Heart right ventricle (tissue), 16 donors: ENCODE measurements at regions not wholly inside any gene's neighbourhood (a gene's known extent, or its start where the extent isn't known, plus 50 kb on each side); places are given as distances from the start of the nearest gene placed in this dataset.

Experiments used
- ATAC-seq, 8 donors: fragments of 200-7000 bp; cut with Tn5 transposase; one replicate each; pipeline ENCODE4 v1.9.1; 2020; ENCODE audit warnings: mild to moderate bottlenecking in 8 of 8, moderate library complexity in 8 of 8, moderate number of reproducible peaks in 1 of 8
- DNase-seq, 2 donors: peaks; one replicate each; pipeline ENCODE4 v3.0.0-alpha.2; 2020
- H3K27ac ChIP-seq, 10 donors: fragments of 200-600 bp; sonication (generic) in 2 of 10; one replicate each; pipeline versions ENCODE4 v1.5.0 to v1.8.0; 2020 to 2022; ENCODE audit warnings: mild to moderate bottlenecking in 3 of 10
- H3K27me3 ChIP-seq, 7 donors: fragments of 200-600 bp; one replicate each; pipeline ENCODE4 v1.8.0; 2021 to 2022; ENCODE audit warnings: mild to moderate bottlenecking in 2 of 7
- H3K36me3 ChIP-seq, 9 donors: fragments of 200-600 bp; sonication (generic) in 1 of 9; one replicate each; pipeline versions ENCODE4 v1.5.0 to v1.8.0; 2020 to 2022; ENCODE audit warnings: mild to moderate bottlenecking in 2 of 9
- H3K4me1 ChIP-seq, 9 donors: fragments of 200-600 bp; sonication (generic) in 1 of 9; one replicate each; pipeline versions ENCODE4 v1.5.0 to v1.8.0; 2020 to 2022; ENCODE audit warnings: mild to moderate bottlenecking in 4 of 9
- H3K4me3 ChIP-seq, 10 donors: fragments of 200-600 bp; sonication (generic) in 2 of 10; one replicate each; pipeline versions ENCODE4 v1.5.0 to v1.8.0; 2020 to 2022; ENCODE audit warnings: mild to moderate bottlenecking in 7 of 10, moderate library complexity in 2 of 10
- H3K9me3 ChIP-seq, 11 donors: fragments of 200-600 bp in 10 of 11; sonication (generic) in 2 of 11; one replicate each; pipeline versions ENCODE4 v1.5.0 to v1.8.0; 2013 to 2022; ENCODE audit warnings: mild to moderate bottlenecking in 2 of 11, control low read depth in 1 of 11, moderate library complexity in 1 of 11
- CTCF ChIP-seq, 9 donors: fragments of 200-600 bp; sonication (generic) in 2 of 9; IDR thresholded peaks; one replicate each; pipeline versions ENCODE4 v1.5.0 to v1.8.0; 2021 to 2022; ENCODE audit warnings: antibody characterized with exemption in 9 of 9, mild to moderate bottlenecking in 5 of 9, moderate library complexity in 1 of 9
- WGBS, 2 donors: extraction: QIAGEN DNeasy Blood & Tissue Kit; methylation state at CpG; one replicate each; pipeline ENCODE4 v1.1.7; 2013; ENCODE audit warnings: inconsistent platforms in 1 of 2; 5-methylcytosine and 5-hydroxymethylcytosine counted together
- intact Hi-C, 10 donors: fragments of 100-400 bp; cut with DNase I; formaldehyde crosslinking; loops; one replicate each; pipeline versions ENCODE4 v1.11.1 to v1.14.2; 2022
- donor health status: Arrhythmogenic right ventricular cardiomyopathy.
- donor health status: ischemic (EF 13 %, LVEDD 7.1; RV severe dilation, severe dysfunction).
- donor health status: healthy with polysubstance abuse.
- donor health status: DM: no; HTN: yes; CAD: no.
- donor health status: DM: no; HTN: no; CAD: no.
- donor health status: ischemic (EF 25% LVEDD 6.9; RV normal size, moderate dysfunction).
- donor health status: ischemic (EF 25% LVEDD 5.7; RV mildly dilated, moderate dysfunction).
- donor health status: healthy.
- donor health status: DM: yes; HTN: yes; CAD: no.
- donor health status: Ischemic cardiomyopathy.
- donor health status: ischemic (EF 35%, LVEDD 5.7; RV mildly dilated, moderate dysfunction).
- donor health status: nonischemic (EF 11% LVEDD 7.7; RV severe dilation, severe dysfunction).
- donor health status: DM: yes; HTN: yes; CAD: no.
- donor health status: PGD.
- donor health status: ischemic (EF 29% LVEDD 5.4; RV normal size, mild dysfunction).
- donor health status: nonischemic (EF 23%, LVEDD 6.1; RV moderate dilation, normal function).

- intact Hi-C loops = no loop called here
- no peak for TF ChIP-seq CTCF (IDR thresholded peaks at IDR 0.05)
- H3K4me1 ChIP-seq = no peaks in the 10 kb centered on the region
- ATAC-seq (no peak), DNase-seq (no peak)
- H3K9me3 ChIP-seq = peaks cover 0 to 18% (median 0%) of the 10 kb centered on the region in 11 donors
- H3K36me3 ChIP-seq = no peaks in the 10 kb centered on the region
- no peaks in the 10 kb centered on the region for H3K27me3 ChIP-seq
- H3K27ac ChIP-seq = no peak overlapping the region
- no peak overlapping the region for H3K4me3 ChIP-seq
- 83 to 88% methylated on average over 2 of the region's 2 CpGs for WGBS, 2 donors
Measured at GRCh38 chr5:85096421-85096820, 711.7 kb upstream of the EDIL3 start.

- 37 to 59% methylated on average over 1 of the region's 1 CpG for WGBS, 2 donors
- H3K4me1 ChIP-seq = no peaks in the 10 kb centered on the region
- H3K4me3 ChIP-seq = no peak overlapping the region
- H3K27me3 ChIP-seq = no peaks in the 10 kb centered on the region
- ATAC-seq (no peak), DNase-seq (no peak)
- H3K36me3 ChIP-seq = no peaks in the 10 kb centered on the region
- H3K27ac ChIP-seq = no peak overlapping the region
- peaks cover 0 to 20% (median 0%) of the 10 kb centered on the region in 11 donors for H3K9me3 ChIP-seq
- TF ChIP-seq CTCF (IDR thresholded peaks at IDR 0.05) = no peak
- intact Hi-C loops = no loop called here
Measured at GRCh38 chr5:85108471-85108870, 723.8 kb upstream of the EDIL3 start.

GRCh38 chr5:85109616-85110015 lies 724.9 kb upstream of the EDIL3 start:
- ATAC-seq (no peak), DNase-seq (no peak)
- no peaks in the 10 kb centered on the region for H3K36me3 ChIP-seq
- TF ChIP-seq CTCF (IDR thresholded peaks at IDR 0.05) = no peak
- H3K27ac ChIP-seq = no peak overlapping the region
- peaks cover 0 to 20% (median 0%) of the 10 kb centered on the region in 11 donors for H3K9me3 ChIP-seq
- WGBS, 2 donors = 92 to 95% methylated on average over 1 of the region's 1 CpG
- no peaks in the 10 kb centered on the region for H3K27me3 ChIP-seq
- intact Hi-C loops = no loop called here
- no peaks in the 10 kb centered on the region for H3K4me1 ChIP-seq
- no peak overlapping the region for H3K4me3 ChIP-seq

- no peak for ATAC-seq
- no peak overlapping the region for H3K4me3 ChIP-seq
- 69 to 78% methylated on average over 1 of the region's 1 CpG for WGBS, 2 donors
- intact Hi-C loops = no loop called here
- H3K27me3 ChIP-seq = no peaks in the 10 kb centered on the region
- H3K4me1 ChIP-seq = no peaks in the 10 kb centered on the region
- H3K36me3 ChIP-seq = no peaks in the 10 kb centered on the region
- no peak overlapping the region for H3K27ac ChIP-seq
- no peak for DNase-seq
- H3K9me3 ChIP-seq = peaks cover 0 to 2% (median 0%) of the 10 kb centered on the region in 11 donors
- no peak for TF ChIP-seq CTCF (IDR thresholded peaks at IDR 0.05)
Measured at GRCh38 chr5:85132269-85132668, 747.6 kb upstream of the EDIL3 start.

- DNase-seq (no peak), ATAC-seq (no peak)
- H3K9me3 ChIP-seq = peaks cover 0 to 7% (median 0%) of the 10 kb centered on the region in 11 donors
- no peaks in the 10 kb centered on the region for H3K27me3 ChIP-seq
- H3K4me3 ChIP-seq = no peak overlapping the region
- H3K36me3 ChIP-seq = no peaks in the 10 kb centered on the region
- intact Hi-C loops = no loop called here
- H3K4me1 ChIP-seq = no peaks in the 10 kb centered on the region
- no peak for TF ChIP-seq CTCF (IDR thresholded peaks at IDR 0.05)
- no peak overlapping the region for H3K27ac ChIP-seq
Measured at GRCh38 chr5:85140471-85140870, 755.8 kb upstream of the EDIL3 start.
